ENCODE measurements at regions not wholly inside any gene's neighbourhood (a gene's known extent, or its start where the extent isn't known, plus 50 kb on each side); places are given as distances from the start of the nearest gene placed in this dataset.
"Not testable (repeated sequence)": the region's sequence is repeated elsewhere in the genome, so short reads cannot be mapped to it uniquely, and the experiment has no call there.

DNA sequence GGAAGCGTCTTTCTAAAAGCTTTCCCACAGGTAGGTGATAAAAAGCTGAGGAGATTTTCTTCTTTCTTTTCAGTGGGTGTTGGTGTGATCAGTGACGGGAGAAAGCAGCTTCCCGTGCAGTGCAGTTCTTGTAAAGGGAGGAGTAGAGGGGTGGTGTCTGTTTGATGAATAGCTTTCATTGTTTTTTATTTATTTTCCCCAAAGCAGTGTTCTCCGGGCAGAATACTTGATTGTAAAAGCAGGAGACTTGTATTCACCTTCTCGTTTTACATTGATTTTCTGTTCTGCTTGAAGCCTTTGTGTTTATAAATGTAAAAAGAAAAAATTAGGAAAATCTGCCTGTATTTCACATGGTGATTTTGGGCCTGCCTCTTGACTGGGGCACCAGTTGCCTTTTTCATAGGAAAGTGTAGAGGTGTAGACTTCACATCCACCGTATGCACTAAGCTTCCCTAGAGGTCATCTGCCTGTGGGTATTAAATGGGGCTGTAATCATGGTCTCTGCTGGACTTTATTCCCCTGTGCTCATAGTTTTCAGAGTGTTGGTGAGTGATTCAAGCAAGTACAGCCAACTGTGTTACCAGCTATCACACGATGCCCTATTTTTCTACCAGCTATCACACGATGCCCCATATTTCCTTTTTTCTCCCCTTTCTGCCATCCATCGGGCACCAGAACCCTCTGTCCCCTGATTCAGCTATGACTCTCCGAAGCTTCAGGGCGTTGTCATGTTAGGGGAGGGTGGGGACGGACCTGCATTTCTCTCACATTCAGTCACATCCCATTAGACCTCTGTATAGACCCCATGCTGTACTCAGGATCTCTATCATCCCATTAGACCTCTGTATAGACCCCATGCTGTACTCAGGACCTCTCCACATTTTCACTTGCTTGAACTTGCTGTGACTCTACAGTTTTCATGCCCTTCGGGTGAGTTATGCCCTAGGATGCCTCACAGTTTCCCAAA lies 526.5 kb downstream of the TRIML1 start:
- Histone ChIP-seq H3K27ac (replicated peaks; ENCODE audit: low read length) (no peak overlapping the region), H3K14ac (ENCODE audit: low read length) (no peak overlapping the region), H3K23ac (ENCODE audit: low read depth, low read length, poor library complexity) (no peak overlapping the region), H2BK5ac (ENCODE audit: low read length) (no peak overlapping the region), H4K8ac (ENCODE audit: low read depth, low read length) (no peak overlapping the region), H3K27me3 (ENCODE audit: control insufficient read depth in 3 of 3, insufficient read depth in 3 of 3, low read depth in 1 of 3, low read length in 3 of 3) (no peaks in the 10 kb centered on the region), H3K9ac (ENCODE audit: low read depth, low read length, poor library complexity) (no peak overlapping the region), H2AFZ (ENCODE audit: low read length) (no peak overlapping the region), H4K91ac (ENCODE audit: low read depth, low read length, poor library complexity) (no peak overlapping the region), H3K18ac (ENCODE audit: low read length) (no peak overlapping the region), H3K4ac (ENCODE audit: low read length) (no peak overlapping the region), H2BK12ac (ENCODE audit: low read length) (no peak overlapping the region), H3K9me3 (replicated peaks in 1 of 2; ENCODE audit: control insufficient read depth in 2 of 2, insufficient read depth in 1 of 2, low read depth in 1 of 2, low read length in 2 of 2) (no peaks in the 10 kb centered on the region), H2BK15ac (ENCODE audit: low read length) (no peak overlapping the region), H2AK5ac (ENCODE audit: low read depth, low read length) (no peak overlapping the region), H3K4me3 (ENCODE audit: low read length in 2 of 2) (no peak overlapping the region), H3K79me1 (ENCODE audit: low read depth, low read length) (no peaks in the 10 kb centered on the region), H3K36me3 (replicated peaks in 1 of 2; ENCODE audit: control insufficient read depth in 2 of 2, insufficient read depth in 2 of 2, low read length in 2 of 2) (no peaks in the 10 kb centered on the region), H2BK120ac (ENCODE audit: low read depth, low read length) (no peak overlapping the region), H3K4me2 (ENCODE audit: insufficient read depth, low read length, poor library complexity, severe bottlenecking) (no peak overlapping the region), H3K4me1 (ENCODE audit: control insufficient read depth in 2 of 2, insufficient read depth in 1 of 2, low read depth in 1 of 2, low read length in 2 of 2) (no peaks in the 10 kb centered on the region)
- DNase-seq (ENCODE audit: low spot score), result no peak
- WGBS, 2 donors (ENCODE audit: extremely low coverage in 2 of 2, insufficient read length in 2 of 2, insufficient replicate concordance in 1 of 2), result no CpG with 5 or more reads among the region's 13 CpGs

DNA sequence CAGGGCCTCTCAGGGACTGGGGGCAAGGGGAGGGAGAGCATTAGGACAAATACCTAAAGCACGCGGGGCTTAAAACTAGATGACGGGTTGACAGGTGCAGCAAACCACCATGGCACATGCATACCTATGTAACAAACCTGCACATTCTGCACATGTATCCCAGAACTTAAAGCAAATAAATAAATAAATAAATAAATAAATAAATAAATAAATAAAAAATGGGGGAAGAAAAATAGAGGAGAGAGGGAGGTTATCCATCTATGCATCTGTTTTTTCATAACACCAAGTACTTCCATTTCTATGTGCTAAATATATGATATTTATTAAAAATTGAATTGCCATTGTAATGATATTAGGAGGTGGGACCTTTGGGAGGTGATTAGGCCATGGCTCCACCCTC lies 539.5 kb downstream of the TRIML1 start:
- not testable (repeated sequence) for H3K23ac ChIP-seq (ENCODE audit: low read depth, low read length, poor library complexity); H3K36me3 ChIP-seq (replicated peaks in 1 of 2; ENCODE audit: control insufficient read depth in 2 of 2, insufficient read depth in 2 of 2, low read length in 2 of 2); H3K14ac ChIP-seq (ENCODE audit: low read length); H2BK5ac ChIP-seq (ENCODE audit: low read length); H4K8ac ChIP-seq (ENCODE audit: low read depth, low read length); H2BK15ac ChIP-seq (ENCODE audit: low read length); H3K4me1 ChIP-seq (ENCODE audit: control insufficient read depth in 2 of 2, insufficient read depth in 1 of 2, low read depth in 1 of 2, low read length in 2 of 2); H2AFZ ChIP-seq (ENCODE audit: low read length); H3K27me3 ChIP-seq (ENCODE audit: control insufficient read depth in 3 of 3, insufficient read depth in 3 of 3, low read depth in 1 of 3, low read length in 3 of 3); H3K9me3 ChIP-seq (replicated peaks in 1 of 2; ENCODE audit: control insufficient read depth in 2 of 2, insufficient read depth in 1 of 2, low read depth in 1 of 2, low read length in 2 of 2); H2AK5ac ChIP-seq (ENCODE audit: low read depth, low read length); H3K9ac ChIP-seq (ENCODE audit: low read depth, low read length, poor library complexity); H2BK12ac ChIP-seq (ENCODE audit: low read length); DNase-seq (ENCODE audit: low spot score); H4K91ac ChIP-seq (ENCODE audit: low read depth, low read length, poor library complexity); H2BK120ac ChIP-seq (ENCODE audit: low read depth, low read length); H3K4me3 ChIP-seq (ENCODE audit: low read length in 2 of 2); H3K27ac ChIP-seq (replicated peaks; ENCODE audit: low read length); H3K18ac ChIP-seq (ENCODE audit: low read length); H3K4me2 ChIP-seq (ENCODE audit: insufficient read depth, low read length, poor library complexity, severe bottlenecking); H3K79me1 ChIP-seq (ENCODE audit: low read depth, low read length); H3K4ac ChIP-seq (ENCODE audit: low read length)
- no CpG with 5 or more reads among the region's 3 CpGs for WGBS, 2 donors (ENCODE audit: extremely low coverage in 2 of 2, insufficient read length in 2 of 2, insufficient replicate concordance in 1 of 2)

DNA sequence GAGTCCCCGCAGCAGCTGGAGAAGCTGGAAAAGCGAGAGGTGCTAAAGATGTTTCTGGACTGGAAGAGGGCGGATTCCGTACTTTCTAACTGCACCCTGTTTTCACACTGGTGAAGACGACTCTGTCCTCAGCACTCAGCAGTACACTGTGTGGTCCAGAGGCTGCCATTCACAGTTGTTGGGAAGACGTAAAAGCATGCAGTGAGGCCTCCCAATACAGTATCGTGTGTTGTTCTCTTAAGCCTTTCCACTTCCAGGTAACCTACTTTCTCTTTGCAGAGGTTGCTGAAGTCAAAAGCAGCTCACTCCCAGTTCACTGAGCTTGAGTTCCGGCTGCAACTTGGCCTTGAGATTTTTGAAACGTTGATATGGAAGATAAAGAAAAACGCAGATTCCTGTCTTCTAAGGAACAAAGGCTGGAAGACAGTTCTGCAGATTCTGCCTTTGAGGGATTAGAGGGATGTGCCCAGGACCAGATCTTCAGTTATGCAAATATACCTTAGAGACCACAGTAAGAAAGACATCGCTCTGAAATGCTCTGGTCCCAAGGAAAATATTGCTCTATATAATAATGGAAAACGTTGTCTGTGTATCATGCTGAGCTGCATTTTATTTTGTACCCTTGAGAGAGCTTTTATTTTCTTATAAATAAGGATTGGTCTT lies 540.9 kb downstream of the TRIML1 start:
- Histone ChIP-seq H3K18ac (ENCODE audit: low read length) (no peak overlapping the region), H2AK5ac (ENCODE audit: low read depth, low read length) (no peak overlapping the region), H3K9ac (ENCODE audit: low read depth, low read length, poor library complexity) (no peak overlapping the region), H3K4me2 (ENCODE audit: insufficient read depth, low read length, poor library complexity, severe bottlenecking) (no peak overlapping the region), H3K14ac (ENCODE audit: low read length) (no peak overlapping the region), H4K91ac (ENCODE audit: low read depth, low read length, poor library complexity) (no peak overlapping the region), H3K9me3 (replicated peaks in 1 of 2; ENCODE audit: control insufficient read depth in 2 of 2, insufficient read depth in 1 of 2, low read depth in 1 of 2, low read length in 2 of 2) (no peaks in the 10 kb centered on the region), H3K4ac (ENCODE audit: low read length) (no peak overlapping the region), H2BK5ac (ENCODE audit: low read length) (no peak overlapping the region), H3K4me3 (ENCODE audit: low read length in 2 of 2) (no peak overlapping the region), H3K79me1 (ENCODE audit: low read depth, low read length) (no peaks in the 10 kb centered on the region), H2BK120ac (ENCODE audit: low read depth, low read length) (no peak overlapping the region), H3K36me3 (replicated peaks in 1 of 2; ENCODE audit: control insufficient read depth in 2 of 2, insufficient read depth in 2 of 2, low read length in 2 of 2) (no peaks in the 10 kb centered on the region), H3K23ac (ENCODE audit: low read depth, low read length, poor library complexity) (no peak overlapping the region), H3K4me1 (ENCODE audit: control insufficient read depth in 2 of 2, insufficient read depth in 1 of 2, low read depth in 1 of 2, low read length in 2 of 2) (peaks cover 0 to 2% of the 10 kb centered on the region in 2 donors), H2AFZ (ENCODE audit: low read length) (peak overlapping the region; percentile 54), H2BK15ac (ENCODE audit: low read length) (no peak overlapping the region), H3K27ac (replicated peaks; ENCODE audit: low read length) (no peak overlapping the region), H3K27me3 (ENCODE audit: control insufficient read depth in 3 of 3, insufficient read depth in 3 of 3, low read depth in 1 of 3, low read length in 3 of 3) (no peaks in the 10 kb centered on the region), H2BK12ac (ENCODE audit: low read length) (no peak overlapping the region), H4K8ac (ENCODE audit: low read depth, low read length) (no peak overlapping the region)
- WGBS, 2 donors (ENCODE audit: extremely low coverage in 2 of 2, insufficient read length in 2 of 2, insufficient replicate concordance in 1 of 2), result no CpG with 5 or more reads among the region's 12 CpGs
- no peak for DNase-seq (ENCODE audit: low spot score)

DNA sequence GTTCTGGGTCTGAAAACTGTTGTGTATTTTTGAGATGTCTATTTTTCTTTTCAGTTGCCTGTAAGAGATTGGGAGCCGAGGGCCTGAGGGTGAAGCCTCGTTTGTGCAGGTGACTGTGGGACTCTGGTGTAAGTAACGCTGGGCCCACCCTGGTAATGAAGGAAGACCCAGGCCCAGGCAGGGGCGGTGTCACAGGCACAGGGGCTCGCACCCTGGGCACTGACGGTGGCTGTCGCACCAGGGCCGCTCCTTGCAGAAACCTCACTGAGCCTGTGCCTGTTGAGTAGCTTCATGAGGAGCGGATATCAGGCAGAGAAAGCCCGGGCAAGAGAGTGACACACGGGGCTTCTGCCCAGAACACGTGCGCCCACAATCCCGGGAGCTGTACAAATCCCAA lies 541.4 kb downstream of the TRIML1 start:
- no peak overlapping the region for H3K23ac ChIP-seq (ENCODE audit: low read depth, low read length, poor library complexity)
- no peaks in the 10 kb centered on the region for H3K79me1 ChIP-seq (ENCODE audit: low read depth, low read length)
- no peaks in the 10 kb centered on the region for H3K36me3 ChIP-seq (replicated peaks in 1 of 2; ENCODE audit: control insufficient read depth in 2 of 2, insufficient read depth in 2 of 2, low read length in 2 of 2)
- H3K4me3 ChIP-seq (ENCODE audit: low read length in 2 of 2), result no peak overlapping the region
- no peak overlapping the region for H2BK15ac ChIP-seq (ENCODE audit: low read length)
- no peak overlapping the region for H3K9ac ChIP-seq (ENCODE audit: low read depth, low read length, poor library complexity)
- H2AK5ac ChIP-seq (ENCODE audit: low read depth, low read length), result peak overlapping the region; percentile 74
- H3K4me1 ChIP-seq (ENCODE audit: control insufficient read depth in 2 of 2, insufficient read depth in 1 of 2, low read depth in 1 of 2, low read length in 2 of 2), result peaks cover 0 to 2% of the 10 kb centered on the region in 2 donors
- no peak overlapping the region for H2BK5ac ChIP-seq (ENCODE audit: low read length)
- H2BK12ac ChIP-seq (ENCODE audit: low read length), result no peak overlapping the region
- H3K27ac ChIP-seq (replicated peaks; ENCODE audit: low read length), result no peak overlapping the region
- H3K14ac ChIP-seq (ENCODE audit: low read length), result no peak overlapping the region
- H4K91ac ChIP-seq (ENCODE audit: low read depth, low read length, poor library complexity), result no peak overlapping the region
- DNase-seq (ENCODE audit: low spot score), result no peak
- H4K8ac ChIP-seq (ENCODE audit: low read depth, low read length), result no peak overlapping the region
- H3K4me2 ChIP-seq (ENCODE audit: insufficient read depth, low read length, poor library complexity, severe bottlenecking), result no peak overlapping the region
- H3K4ac ChIP-seq (ENCODE audit: low read length), result no peak overlapping the region
- no peaks in the 10 kb centered on the region for H3K27me3 ChIP-seq (ENCODE audit: control insufficient read depth in 3 of 3, insufficient read depth in 3 of 3, low read depth in 1 of 3, low read length in 3 of 3)
- H2BK120ac ChIP-seq (ENCODE audit: low read depth, low read length), result no peak overlapping the region
- H3K18ac ChIP-seq (ENCODE audit: low read length), result peak overlapping the region; percentile 64
- H2AFZ ChIP-seq (ENCODE audit: low read length), result no peak overlapping the region
- WGBS, 2 donors (ENCODE audit: extremely low coverage in 2 of 2, insufficient read length in 2 of 2, insufficient replicate concordance in 1 of 2), result no CpG with 5 or more reads among the region's 14 CpGs
- H3K9me3 ChIP-seq (replicated peaks in 1 of 2; ENCODE audit: control insufficient read depth in 2 of 2, insufficient read depth in 1 of 2, low read depth in 1 of 2, low read length in 2 of 2), result no peaks in the 10 kb centered on the region

Measured in neuronal stem cell (in vitro differentiated cells).